Mammary epithelial cell (primary cell): ENCODE measurements at regions not wholly inside any gene's neighbourhood (a gene's known extent, or its start where the extent isn't known, plus 50 kb on each side); places are given as distances from the start of the nearest gene placed in this dataset.

Experiments used
- CTCF ChIP-seq, 2 donors: IDR thresholded peaks in 1 of 2; conservative IDR thresholded peaks in 1 of 2; 2 replicates each; pipeline ENCODE4 v1.5.1; 2011 to 2012; ENCODE audit warnings: inconsistent platforms in 2 of 2, low read length in 2 of 2, mild to moderate bottlenecking in 2 of 2, control low read depth in 1 of 2, low read depth in 1 of 2; ENCODE audit not compliant: insufficient read depth in 1 of 2; ENCODE audit errors: extremely low read depth in 1 of 2
- EZH2 ChIP-seq: IDR thresholded peaks from 2 replicates; pipeline ENCODE4 v1.6.1; 2012; ENCODE audit warnings: low read length, inconsistent platforms, borderline replicate concordance

DNA sequence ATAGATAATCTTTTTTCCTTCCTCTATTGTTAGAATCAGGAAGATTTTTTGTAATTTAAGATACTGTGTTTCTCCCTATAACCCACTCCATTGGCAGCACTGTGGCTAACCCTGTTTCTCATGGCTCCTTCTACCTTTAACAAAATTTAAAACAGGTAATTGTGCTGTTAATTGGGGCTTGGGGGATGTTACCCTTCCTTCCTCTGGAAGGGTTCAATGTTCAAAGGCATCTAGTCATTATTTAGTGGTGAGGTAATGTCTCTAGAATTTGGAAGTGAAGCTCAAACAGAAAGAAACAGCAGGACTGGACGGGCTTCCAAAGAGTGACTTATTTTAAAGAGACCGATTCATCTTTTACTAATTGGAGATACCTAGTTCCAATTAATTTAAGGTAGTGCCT lies 166.4 kb downstream of the TRIML1 start:
- no peak for TF ChIP-seq CTCF (conservative IDR thresholded peaks at IDR 0.05 in 1 of 2, IDR thresholded peaks at IDR 0.05 in 1 of 2; ENCODE audit: extremely low read depth in 1 of 2, insufficient read depth in 1 of 2, low read depth in 1 of 2, low read length in 2 of 2)
- no peak for TF ChIP-seq EZH2
